Activated CD4-positive, alpha-beta T cell treated with anti-CD3 and anti-CD28 coated beads for 1 hour (primary cell): ENCODE measurements at regions not wholly inside any gene's neighbourhood (a gene's known extent, or its start where the extent isn't known, plus 50 kb on each side); places are given as distances from the start of the nearest gene placed in this dataset.

Experiments used
- DNase-seq: peaks from one replicate; pipeline ENCODE4 v3.0.0-alpha.2; 2020

GRCh38 chr1:209504571-209504970 is 78.9 kb upstream of the CAMK1G start:
- DNase-seq, result no peak

- DNase-seq, result no peak
These were observed 78.5 kb upstream of the CAMK1G start for GRCh38 chr1:209505044-209505443.

- no peak for DNase-seq
These were observed 77.4 kb upstream of the CAMK1G start for GRCh38 chr1:209506101-209506500.

GRCh38 chr1:209509039-209509438 is 74.5 kb upstream of the CAMK1G start:
- no peak for DNase-seq

GRCh38 chr1:209510063-209510462 is 73.5 kb upstream of the CAMK1G start:
- DNase-seq, result no peak

- DNase-seq, result no peak
These were observed 72.3 kb upstream of the CAMK1G start for GRCh38 chr1:209511169-209511568.

- no peak for DNase-seq
These were observed 70.7 kb upstream of the CAMK1G start for GRCh38 chr1:209512821-209513220.

- DNase-seq, result no peak
These were observed 70.3 kb upstream of the CAMK1G start for GRCh38 chr1:209513226-209513625.

- no peak for DNase-seq
These were observed 66.5 kb upstream of the CAMK1G start for GRCh38 chr1:209516771-209517680.

GRCh38 chr1:209517681-209518050 is 65.8 kb upstream of the CAMK1G start:
- DNase-seq, result no peak

- DNase-seq, result no peak
These were observed 63.7 kb upstream of the CAMK1G start for GRCh38 chr1:209519786-209520185.

- no peak for DNase-seq
These were observed 60.7 kb upstream of the CAMK1G start for GRCh38 chr1:209522826-209523225.

- no peak for DNase-seq
These were observed 57.4 kb upstream of the CAMK1G start for GRCh38 chr1:209526137-209526536.

GRCh38 chr1:209527372-209527771 is 56.1 kb upstream of the CAMK1G start:
- DNase-seq, result no peak

GRCh38 chr1:209527993-209528717 is 55.4 kb upstream of the CAMK1G start:
- DNase-seq, result no peak

GRCh38 chr1:209529233-209529632 is 54.3 kb upstream of the CAMK1G start:
- DNase-seq, result no peak

- no peak for DNase-seq
These were observed 52.5 kb upstream of the CAMK1G start for GRCh38 chr1:209531006-209531405.

GRCh38 chr1:209531549-209531948 is 52.0 kb upstream of the CAMK1G start:
- DNase-seq, result no peak
